Coronary artery (tissue), 2 donors: ENCODE measurements at regions not wholly inside any gene's neighbourhood (a gene's known extent, or its start where the extent isn't known, plus 50 kb on each side); places are given as distances from the start of the nearest gene placed in this dataset.

Experiments
- DNase-seq: peaks from one replicate; pipeline ENCODE4 v3.0.0-alpha.2; 2017; ENCODE audit warnings: low spot score
- H3K27ac ChIP-seq, 2 donors: fragments of 200-600 bp; sonication (generic); one replicate each; pipeline ENCODE4 v1.5.1; 2016 to 2019
- H3K4me3 ChIP-seq: fragments of 200-600 bp; sonication (generic); 2 replicates; pipeline ENCODE4 v1.5.1; 2016; ENCODE audit warnings: mild to moderate bottlenecking, moderate library complexity
- CTCF ChIP-seq: fragments of 200-600 bp; sonication (generic); IDR thresholded peaks from one replicate; pipeline ENCODE4 v1.5.1; 2019; ENCODE audit warnings: antibody characterized with exemption

GRCh38 chr2:145691659-145692058, 1171.7 kb upstream of the ZEB2 start:
- no peak overlapping the region for H3K4me3 ChIP-seq
- TF ChIP-seq CTCF: no peak
- no peak overlapping the region for H3K27ac ChIP-seq
- DNase-seq: no peak

DNA sequence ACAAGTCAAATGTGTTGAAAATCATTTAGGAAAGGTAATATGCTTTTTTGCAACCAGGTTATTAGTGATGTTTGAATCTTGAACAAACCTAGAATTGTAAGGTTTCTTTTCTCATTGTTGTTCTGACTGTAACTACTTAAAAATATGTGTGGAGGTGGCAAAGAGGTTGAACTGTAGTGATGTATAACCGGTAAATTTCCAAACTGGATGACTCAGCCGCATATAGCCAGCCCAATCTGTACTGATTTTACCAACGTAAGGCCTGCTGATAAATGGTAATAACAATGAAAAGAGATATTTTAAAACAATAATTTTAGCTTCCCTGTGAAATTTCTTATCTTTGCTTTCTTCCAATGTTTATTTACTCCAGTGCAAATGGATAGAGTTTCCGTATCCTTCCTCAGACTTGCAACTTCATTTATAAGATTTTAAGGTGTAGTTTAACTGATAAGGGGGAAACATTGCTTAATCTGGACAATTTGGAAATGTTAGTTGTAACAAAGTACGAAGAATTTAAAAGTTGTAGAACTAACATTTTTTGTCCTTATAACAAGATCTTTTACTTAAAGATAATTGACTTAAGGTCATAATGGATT, 1170.4 kb upstream of the ZEB2 start:
- H3K4me3 ChIP-seq: no peak overlapping the region
- TF ChIP-seq CTCF: no peak
- no peak for DNase-seq

GRCh38 chr2:145689277-145689676, 1169.4 kb upstream of the ZEB2 start:
- Histone ChIP-seq H3K4me3 (no peak overlapping the region), H3K27ac (no peak overlapping the region)
- no peak for TF ChIP-seq CTCF
- no peak for DNase-seq

More for the DNA sequence above, 1170.4 kb upstream of the ZEB2 start:
- no peak overlapping the region for H3K27ac ChIP-seq

- no peak overlapping the region for H3K4me3 ChIP-seq
- no peak overlapping the region for H3K27ac ChIP-seq
- no peak for DNase-seq
- TF ChIP-seq CTCF: no peak
Measured at GRCh38 chr2:145688156-145688555, 1168.2 kb upstream of the ZEB2 start.

- no peak for TF ChIP-seq CTCF
- DNase-seq: no peak
Measured at GRCh38 chr2:145687442-145688134, 1167.7 kb upstream of the ZEB2 start.

DNA sequence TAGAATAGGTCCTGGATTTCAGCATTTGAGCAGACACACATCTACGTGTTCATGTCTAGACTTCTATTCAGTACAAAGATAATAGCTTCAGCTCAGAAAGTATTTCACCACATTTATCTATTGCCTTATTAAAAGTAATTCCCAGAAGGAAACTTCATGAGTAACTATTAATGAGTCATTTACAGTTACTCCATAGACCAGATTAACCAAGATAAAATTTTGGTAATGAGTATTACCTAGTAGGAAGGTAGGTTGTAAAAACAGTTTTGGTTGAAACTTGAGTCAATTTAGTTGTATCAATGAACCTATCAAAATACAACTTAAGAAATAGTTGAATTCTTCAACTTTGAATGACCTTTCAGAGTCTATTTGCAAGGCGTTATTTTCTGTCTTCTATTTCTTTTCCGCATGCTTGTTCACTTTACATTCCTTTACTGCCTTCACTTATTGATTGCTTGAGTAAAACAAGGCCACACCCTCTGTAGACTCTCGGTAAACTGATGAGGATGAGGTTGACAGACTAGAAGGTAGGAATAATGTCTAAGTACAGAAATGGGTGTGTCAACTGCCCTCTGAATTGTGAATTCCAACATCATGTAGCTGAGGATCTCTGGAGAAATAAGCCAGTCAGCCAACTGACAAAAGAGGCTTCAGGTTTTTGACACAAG, 1165.6 kb upstream of the ZEB2 start:
- DNase-seq: no peak
- Histone ChIP-seq H3K4me3 (no peak overlapping the region), H3K27ac (no peak overlapping the region)
- no peak for TF ChIP-seq CTCF

More at GRCh38 chr2:145687442-145688134, 1167.7 kb upstream of the ZEB2 start:
- H3K27ac ChIP-seq: no peak overlapping the region
- H3K4me3 ChIP-seq: no peak overlapping the region
